K562 (cell line): ENCODE measurements at regions not wholly inside any gene's neighbourhood (a gene's known extent, or its start where the extent isn't known, plus 50 kb on each side); places are given as distances from the start of the nearest gene placed in this dataset.

Experiments
- CBX2 ChIP-seq: fragments of 200-600 bp; sonication (generic); IDR thresholded peaks from one replicate; pipeline ENCODE4 v1.6.1; 2012; ENCODE audit warnings: mild to moderate bottlenecking, low read length, inconsistent platforms; ENCODE audit not compliant: insufficient read depth, poor library complexity, severe bottlenecking
- CEBPZ ChIP-seq: fragments of 150-350 bp; IDR thresholded peaks from 2 replicates; pipeline ENCODE4 v1.6.1; 2014; ENCODE audit warnings: low read depth, mild to moderate bottlenecking, low read length, borderline replicate concordance
- RUNX1 ChIP-seq: sonication (generic); IDR thresholded peaks from 2 replicates; pipeline ENCODE4 v1.6.1; 2016; ENCODE audit warnings: antibody characterized with exemption, low read depth
- SNAPC5 ChIP-seq: fragments of 250-450 bp; sonication (Bioruptor Pico); IDR thresholded peaks from 2 replicates; pipeline ENCODE4 v1.8.0; 2021; ENCODE audit warnings: moderate library complexity, mild to moderate bottlenecking, inconsistent platforms
- UBTF ChIP-seq, 2 experiments: IDR thresholded peaks; 2 replicates each; pipeline ENCODE4 v1.6.1; 2012; ENCODE audit warnings: improper control_type of control experiment in 2 of 2, low read depth in 2 of 2, low read length in 2 of 2, borderline replicate concordance in 1 of 2
- ZHX1 ChIP-seq: fragments of 150-350 bp; conservative IDR thresholded peaks from 2 replicates; pipeline ENCODE4 v1.6.1; 2014; ENCODE audit warnings: low read length
- ZNF197 ChIP-seq: fragments of 200-800 bp; sonication (Bioruptor generic); IDR thresholded peaks from 2 replicates; pipeline ENCODE4 v1.6.1; 2016; ENCODE audit warnings: low read depth, missing genetic modification characterization, missing compliant biosample characterization
- ZNF318 ChIP-seq, 2 experiments: fragments of 450-650 bp; IDR thresholded peaks; 2 replicates each; pipeline ENCODE4 v1.6.1; 2016; ENCODE audit warnings: mild to moderate bottlenecking in 2 of 2, borderline replicate concordance in 1 of 2, low read depth in 1 of 2, moderate library complexity in 1 of 2

- no peak for TF ChIP-seq CEBPZ
- no peak for TF ChIP-seq CBX2
- no peak for TF ChIP-seq ZNF197 (CRISPR knock-in tag)
- 0 out of 2 replicates have a peak, but pooled peaks have one; percentile 24 for TF ChIP-seq RUNX1
- TF ChIP-seq UBTF (IDR thresholded peaks at IDR 0.05; ENCODE audit: borderline replicate concordance in 1 of 2, low read depth in 2 of 2, low read length in 2 of 2): no peak
- no peak for TF ChIP-seq ZNF318 (IDR thresholded peaks at IDR 0.05; ENCODE audit: borderline replicate concordance in 1 of 2, low read depth in 1 of 2)
- no peak for TF ChIP-seq ZHX1
- TF ChIP-seq SNAPC5 (CRISPR knock-in tag): no peak
Observed at GRCh38 chr1:233790662-233791371, 113.7 kb upstream of the SLC35F3 start (continued).
